Neural progenitor cell (in vitro differentiated cells): ENCODE measurements at regions not wholly inside any gene's neighbourhood (a gene's known extent, or its start where the extent isn't known, plus 50 kb on each side); places are given as distances from the start of the nearest gene placed in this dataset.

ENCODE experiments used
- DNase-seq: peaks from one replicate; pipeline ENCODE4 v3.0.0-alpha.2; 2016; ENCODE audit warnings: low spot score
- H2AFZ ChIP-seq: fragments of 200-600 bp; sonication (generic); replicated peaks from 2 replicates; pipeline ENCODE4 v1.6.1; 2016; ENCODE audit warnings: antibody characterized with exemption
- H3F3A ChIP-seq: fragments of 200-600 bp; sonication (generic); 2 replicates; pipeline ENCODE4 v1.6.1; 2016; ENCODE audit warnings: antibody characterized with exemption, low read depth
- H3K27ac ChIP-seq: fragments of 200-600 bp; sonication (generic); 2 replicates; pipeline ENCODE4 v1.5.1; 2016; ENCODE audit warnings: mild to moderate bottlenecking
- H3K27me3 ChIP-seq: fragments of 200-600 bp; sonication (generic); 2 replicates; pipeline ENCODE4 v1.6.1; 2016; ENCODE audit warnings: mild to moderate bottlenecking, moderate library complexity
- H3K36me3 ChIP-seq: fragments of 200-600 bp; sonication (generic); 2 replicates; pipeline ENCODE4 v1.5.1; 2016
- H3K4me1 ChIP-seq: fragments of 200-600 bp; sonication (generic); 2 replicates; pipeline ENCODE4 v1.6.1; 2016; ENCODE audit warnings: mixed run types
- H3K4me2 ChIP-seq: fragments of 200-600 bp; sonication (generic); 2 replicates; pipeline ENCODE4 v1.6.1; 2016
- H3K4me3 ChIP-seq: fragments of 200-600 bp; sonication (generic); 2 replicates; pipeline ENCODE4 v1.5.1; 2016
- H3K79me2 ChIP-seq: fragments of 200-600 bp; sonication (generic); 2 replicates; pipeline ENCODE4 v1.6.1; 2016; ENCODE audit warnings: low read depth
- H3K9ac ChIP-seq: fragments of 200-600 bp; sonication (generic); 2 replicates; pipeline ENCODE4 v1.6.1; 2016
- H3K9me3 ChIP-seq: fragments of 200-600 bp; sonication (generic); 2 replicates; pipeline ENCODE4 v1.5.1; 2016; ENCODE audit warnings: low read depth
- H4K20me1 ChIP-seq: fragments of 200-600 bp; sonication (generic); 2 replicates; pipeline ENCODE4 v1.6.1; 2016; ENCODE audit warnings: low read depth
- H3K27ac Mint-ChIP-seq: 3 replicates; pipeline ENCODE4 v1.8.0; 2021; ENCODE audit warnings: mixed read lengths
- H3K27me3 Mint-ChIP-seq: 2 replicates; pipeline ENCODE4 v1.8.0; 2022; ENCODE audit warnings: low read depth, mild to moderate bottlenecking, inconsistent platforms, moderate library complexity, mixed read lengths; ENCODE audit not compliant: insufficient read depth
- H3K36me3 Mint-ChIP-seq: 3 replicates; pipeline ENCODE4 v1.8.0; 2021; ENCODE audit warnings: mixed read lengths
- H3K4me1 Mint-ChIP-seq: 3 replicates; pipeline ENCODE4 v1.8.0; 2021; ENCODE audit warnings: mixed read lengths
- H3K4me3 Mint-ChIP-seq: 3 replicates; pipeline ENCODE4 v1.8.0; 2021; ENCODE audit warnings: mild to moderate bottlenecking, moderate library complexity, mixed read lengths
- H3K9me3 Mint-ChIP-seq: 3 replicates; pipeline ENCODE4 v1.8.0; 2020; ENCODE audit warnings: mixed read lengths
- EZH2 ChIP-seq: fragments of 200-600 bp; sonication (generic); IDR thresholded peaks from 2 replicates; pipeline ENCODE4 v1.6.1; 2017; ENCODE audit warnings: antibody characterized with exemption, mild to moderate bottlenecking, moderate library complexity
- EZH2phosphoT487 ChIP-seq: fragments of 200-600 bp; sonication (generic); IDR thresholded peaks from 2 replicates; pipeline ENCODE4 v1.6.1; 2017; ENCODE audit warnings: antibody characterized with exemption
- TF ChIP-seq, protein P1 (sequence below): fragments of 200-600 bp; sonication (generic); IDR thresholded peaks from 2 replicates; pipeline ENCODE4 v1.5.1; 2017; ENCODE audit warnings: antibody characterized with exemption, mild to moderate bottlenecking

DNA sequence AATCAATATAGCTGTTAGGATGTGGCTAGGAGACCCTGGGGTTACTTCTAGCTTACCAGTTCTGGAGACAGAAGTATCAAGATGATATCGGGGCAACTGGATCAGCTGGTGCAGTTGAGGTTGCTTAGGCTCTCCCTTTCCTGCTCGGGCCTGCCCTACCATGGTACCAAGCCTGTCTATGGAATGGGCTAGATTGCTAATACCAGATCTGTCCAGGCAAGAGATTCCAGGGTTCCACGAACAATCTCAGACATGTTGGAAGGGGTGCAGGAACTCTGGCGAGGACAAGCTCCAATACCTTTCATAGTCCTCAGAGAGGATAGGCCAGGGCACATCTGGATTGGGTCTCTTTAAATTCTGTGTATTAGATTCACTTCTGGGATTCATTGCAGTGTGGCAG, 53.8 kb downstream of the ADM start:
- Mint-ChIP-seq H3K4me1 (peaks cover 4% of the 10 kb centered on the region), H3K9me3 (peaks cover 21% of the 10 kb centered on the region), H3K27ac (no peak overlapping the region), H3K27me3 (peaks cover 2% of the 10 kb centered on the region), H3K36me3 (peaks cover 5% of the 10 kb centered on the region), H3K4me3 (no peak overlapping the region)
- Histone ChIP-seq H2AFZ (no peak overlapping the region), H3K4me2 (no peak overlapping the region), H4K20me1 (no peaks in the 10 kb centered on the region), H3K9me3 (no peaks in the 10 kb centered on the region), H3K4me3 (no peak overlapping the region), H3K27me3 (peaks cover 49% of the 10 kb centered on the region), H3K79me2 (no peaks in the 10 kb centered on the region), H3K27ac (no peak overlapping the region), H3K36me3 (no peaks in the 10 kb centered on the region), H3F3A (peaks cover 2% of the 10 kb centered on the region), H3K4me1 (peaks cover 11% of the 10 kb centered on the region), H3K9ac (no peak overlapping the region)
- no peak for TF ChIP-seq EZH2
- TF ChIP-seq, protein P1, sequence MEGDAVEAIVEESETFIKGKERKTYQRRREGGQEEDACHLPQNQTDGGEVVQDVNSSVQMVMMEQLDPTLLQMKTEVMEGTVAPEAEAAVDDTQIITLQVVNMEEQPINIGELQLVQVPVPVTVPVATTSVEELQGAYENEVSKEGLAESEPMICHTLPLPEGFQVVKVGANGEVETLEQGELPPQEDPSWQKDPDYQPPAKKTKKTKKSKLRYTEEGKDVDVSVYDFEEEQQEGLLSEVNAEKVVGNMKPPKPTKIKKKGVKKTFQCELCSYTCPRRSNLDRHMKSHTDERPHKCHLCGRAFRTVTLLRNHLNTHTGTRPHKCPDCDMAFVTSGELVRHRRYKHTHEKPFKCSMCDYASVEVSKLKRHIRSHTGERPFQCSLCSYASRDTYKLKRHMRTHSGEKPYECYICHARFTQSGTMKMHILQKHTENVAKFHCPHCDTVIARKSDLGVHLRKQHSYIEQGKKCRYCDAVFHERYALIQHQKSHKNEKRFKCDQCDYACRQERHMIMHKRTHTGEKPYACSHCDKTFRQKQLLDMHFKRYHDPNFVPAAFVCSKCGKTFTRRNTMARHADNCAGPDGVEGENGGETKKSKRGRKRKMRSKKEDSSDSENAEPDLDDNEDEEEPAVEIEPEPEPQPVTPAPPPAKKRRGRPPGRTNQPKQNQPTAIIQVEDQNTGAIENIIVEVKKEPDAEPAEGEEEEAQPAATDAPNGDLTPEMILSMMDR = no peak
- TF ChIP-seq EZH2phosphoT487 = no peak
- no peak for DNase-seq

DNA sequence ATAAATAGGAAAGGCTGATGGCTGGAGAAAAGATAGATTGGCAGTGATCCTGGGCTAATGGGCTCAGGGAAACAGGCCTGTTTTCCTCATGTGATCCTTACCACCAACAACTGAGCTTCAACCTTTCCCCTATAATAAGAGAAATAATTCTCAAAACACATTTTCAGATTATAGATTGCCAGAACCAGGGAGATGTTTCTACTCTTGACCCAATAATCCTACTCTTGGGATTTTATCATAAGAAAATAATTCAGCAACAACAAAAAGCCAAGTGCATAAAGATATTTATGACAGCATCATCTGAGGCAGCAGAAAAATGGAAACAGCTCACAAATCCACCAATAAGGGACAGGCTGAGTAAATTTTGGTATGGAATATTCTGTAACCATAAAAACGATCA, 54.3 kb downstream of the ADM start:
- Mint-ChIP-seq H3K27ac (no peak overlapping the region), H3K4me3 (no peak overlapping the region), H3K9me3 (peaks cover 21% of the 10 kb centered on the region), H3K36me3 (peaks cover 5% of the 10 kb centered on the region), H3K4me1 (peaks cover 3% of the 10 kb centered on the region), H3K27me3 (peaks cover 2% of the 10 kb centered on the region)
- no peak overlapping the region for H3K9ac ChIP-seq
- no peaks in the 10 kb centered on the region for H3K36me3 ChIP-seq
- DNase-seq = no peak
- H3K79me2 ChIP-seq = no peaks in the 10 kb centered on the region
- peaks cover 44% of the 10 kb centered on the region for H3K27me3 ChIP-seq
- H3K9me3 ChIP-seq = no peaks in the 10 kb centered on the region
- peaks cover 6% of the 10 kb centered on the region for H3K4me1 ChIP-seq
- no peaks in the 10 kb centered on the region for H3F3A ChIP-seq
- H3K27ac ChIP-seq = no peak overlapping the region
- H3K4me2 ChIP-seq = no peak overlapping the region
- no peak overlapping the region for H2AFZ ChIP-seq
- no peak overlapping the region for H3K4me3 ChIP-seq
- TF ChIP-seq EZH2 (no peak), EZH2phosphoT487 (no peak)
- TF ChIP-seq, protein P1 = no peak
- no peaks in the 10 kb centered on the region for H4K20me1 ChIP-seq

DNA sequence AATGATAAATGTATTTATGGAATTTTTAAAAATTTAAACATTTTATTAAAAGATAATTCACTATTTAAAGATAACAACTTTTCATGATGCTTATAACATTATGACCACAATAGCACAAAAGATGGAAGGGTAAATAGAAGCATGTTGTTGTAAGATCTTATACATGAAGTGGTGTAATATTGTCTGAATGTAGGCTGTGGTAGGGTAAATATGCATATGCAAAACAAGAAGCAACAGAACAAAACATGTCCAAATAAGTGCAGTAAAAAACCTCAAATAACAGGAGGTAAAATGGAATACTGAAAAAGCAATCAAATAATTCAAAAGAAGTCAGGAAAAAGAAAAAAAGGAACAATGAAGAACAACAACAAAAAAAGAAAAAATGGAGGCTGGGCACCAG, 56.0 kb downstream of the ADM start:
- Histone ChIP-seq H3K4me2 (no peak overlapping the region), H3K9me3 (no peaks in the 10 kb centered on the region), H4K20me1 (no peaks in the 10 kb centered on the region), H3K36me3 (no peaks in the 10 kb centered on the region), H2AFZ (no peak overlapping the region), H3K27ac (no peak overlapping the region), H3K4me1 (no peaks in the 10 kb centered on the region), H3K27me3 (peaks cover 28% of the 10 kb centered on the region), H3K9ac (no peak overlapping the region), H3K79me2 (no peaks in the 10 kb centered on the region), H3K4me3 (no peak overlapping the region), H3F3A (no peaks in the 10 kb centered on the region)
- H3K9me3 Mint-ChIP-seq = peaks cover 14% of the 10 kb centered on the region
- no peaks in the 10 kb centered on the region for H3K4me1 Mint-ChIP-seq
- H3K36me3 Mint-ChIP-seq = peaks cover 5% of the 10 kb centered on the region
- no peak overlapping the region for H3K4me3 Mint-ChIP-seq
- no peak for DNase-seq
- TF ChIP-seq, protein P1 = no peak
- TF ChIP-seq EZH2phosphoT487 (no peak), EZH2 (no peak)
- H3K27me3 Mint-ChIP-seq = peaks cover 2% of the 10 kb centered on the region
- no peak overlapping the region for H3K27ac Mint-ChIP-seq

DNA sequence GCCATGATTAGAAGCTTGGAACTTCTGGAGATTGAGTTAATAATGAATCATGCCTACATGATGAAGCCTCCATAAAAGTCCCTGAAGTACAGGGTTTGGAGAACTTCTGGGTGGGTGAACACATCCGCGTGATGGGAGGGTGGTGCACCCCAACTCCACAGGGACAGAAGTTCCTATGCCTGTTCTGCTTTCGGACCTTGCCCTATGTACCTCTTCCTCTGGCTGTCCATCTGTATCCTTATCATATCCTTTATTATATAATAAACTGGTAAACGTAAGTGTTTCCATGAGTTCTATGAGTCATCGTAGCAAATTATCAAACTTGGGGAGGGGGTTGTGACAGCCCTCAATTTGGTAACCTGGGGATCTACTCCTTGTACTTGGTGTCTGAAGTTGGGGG, 60.2 kb downstream of the ADM start:
- H3K4me1 Mint-ChIP-seq = peaks cover 7% of the 10 kb centered on the region
- no peak overlapping the region for H3K27ac ChIP-seq
- no peak overlapping the region for H3K4me3 ChIP-seq
- H3K9me3 Mint-ChIP-seq = peaks cover 16% of the 10 kb centered on the region
- no peaks in the 10 kb centered on the region for H3K27me3 Mint-ChIP-seq
- H3K4me3 Mint-ChIP-seq = no peak overlapping the region
- no peaks in the 10 kb centered on the region for H3K36me3 ChIP-seq
- H3K27me3 ChIP-seq = no peaks in the 10 kb centered on the region
- no peaks in the 10 kb centered on the region for H4K20me1 ChIP-seq
- TF ChIP-seq EZH2 (no peak), EZH2phosphoT487 (no peak)
- TF ChIP-seq, protein P1 = no peak
- H3K79me2 ChIP-seq = no peaks in the 10 kb centered on the region
- no peaks in the 10 kb centered on the region for H3F3A ChIP-seq
- H3K36me3 Mint-ChIP-seq = peaks cover 6% of the 10 kb centered on the region
- no peak overlapping the region for H2AFZ ChIP-seq
- H3K4me2 ChIP-seq = no peak overlapping the region
- no peaks in the 10 kb centered on the region for H3K9me3 ChIP-seq
- no peak overlapping the region for H3K27ac Mint-ChIP-seq
- no peak for DNase-seq
- no peak overlapping the region for H3K9ac ChIP-seq
- H3K4me1 ChIP-seq = no peaks in the 10 kb centered on the region
